DMS114 treated with DMSO at 0.1 percent for 48 hours (cell line): ENCODE measurements at regions not wholly inside any gene's neighbourhood (a gene's known extent, or its start where the extent isn't known, plus 50 kb on each side); places are given as distances from the start of the nearest gene placed in this dataset.

Experiments
- DNase-seq: peaks from one replicate; lab custom pipeline; 2025; ENCODE audit not compliant: unreplicated experiment; lab: John Stamatoyannopoulos, UW

DNA sequence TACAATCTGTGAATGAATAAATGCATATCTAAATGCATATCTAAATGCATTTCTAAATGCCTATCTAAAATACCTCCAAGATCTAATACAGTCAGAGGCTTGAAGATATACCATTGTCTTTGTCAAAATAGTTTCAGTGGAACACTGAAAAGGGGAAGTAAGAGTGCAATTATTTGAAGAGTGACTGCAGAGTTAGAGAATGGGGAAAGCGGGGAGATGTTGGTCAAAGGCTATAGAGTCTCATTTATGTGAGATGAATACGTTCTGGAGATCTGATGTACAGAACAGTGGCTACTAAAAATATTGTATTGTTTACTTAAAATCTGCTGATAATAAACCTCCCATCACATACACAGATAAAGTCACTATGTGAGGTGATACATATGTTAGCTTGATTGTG, 1126.2 kb upstream of the CDH9 start:
- no peak for DNase-seq

- no peak for DNase-seq
These were observed 1118.6 kb upstream of the CDH9 start for GRCh38 chr5:28156981-28157380.

GRCh38 chr5:28143519-28143918, 1105.1 kb upstream of the CDH9 start:
- no peak for DNase-seq

GRCh38 chr5:28132151-28132550, 1093.8 kb upstream of the CDH9 start:
- no peak for DNase-seq

DNA sequence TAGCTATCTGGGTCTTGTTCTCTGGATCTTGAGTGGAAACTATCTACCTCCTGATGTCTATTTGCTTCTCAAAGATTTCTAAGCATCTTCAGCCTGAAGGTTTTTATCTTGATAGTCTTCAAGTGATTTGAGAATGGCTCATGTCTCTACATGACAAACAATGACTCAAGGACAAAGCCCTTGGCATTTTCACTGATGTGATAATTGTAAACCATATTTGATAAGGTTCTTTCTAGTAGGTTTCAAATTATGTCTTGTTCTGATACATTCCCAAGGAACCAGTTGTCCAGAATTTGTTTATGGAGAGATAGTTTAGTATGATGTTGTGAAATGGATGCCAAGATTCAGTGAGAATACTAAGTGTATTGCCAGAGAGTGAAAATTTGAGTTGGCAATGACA, 1079.3 kb upstream of the CDH9 start:
- DNase-seq: no peak

GRCh38 chr5:28117273-28117672, 1078.9 kb upstream of the CDH9 start:
- DNase-seq: no peak

GRCh38 chr5:28110781-28111180, 1072.4 kb upstream of the CDH9 start:
- no peak for DNase-seq

DNA sequence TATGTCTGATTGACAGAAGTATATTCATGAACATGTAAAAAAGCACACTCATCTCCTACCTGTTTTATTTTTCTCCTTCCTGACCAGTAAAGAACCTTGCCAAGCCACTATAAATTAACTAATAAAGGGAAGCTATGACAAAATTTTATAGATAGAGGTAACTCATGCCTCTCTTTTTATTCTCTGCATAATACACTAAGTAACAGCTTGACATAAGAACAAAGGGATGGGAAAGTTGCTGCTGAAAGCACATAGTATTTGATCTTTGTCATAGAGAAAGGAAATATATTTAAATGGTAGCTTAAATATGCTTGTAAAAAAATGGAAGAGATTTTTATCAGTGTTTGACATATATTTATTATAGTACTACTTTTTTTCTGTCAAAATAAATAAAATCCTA, 1065.7 kb upstream of the CDH9 start:
- no peak for DNase-seq

DNA sequence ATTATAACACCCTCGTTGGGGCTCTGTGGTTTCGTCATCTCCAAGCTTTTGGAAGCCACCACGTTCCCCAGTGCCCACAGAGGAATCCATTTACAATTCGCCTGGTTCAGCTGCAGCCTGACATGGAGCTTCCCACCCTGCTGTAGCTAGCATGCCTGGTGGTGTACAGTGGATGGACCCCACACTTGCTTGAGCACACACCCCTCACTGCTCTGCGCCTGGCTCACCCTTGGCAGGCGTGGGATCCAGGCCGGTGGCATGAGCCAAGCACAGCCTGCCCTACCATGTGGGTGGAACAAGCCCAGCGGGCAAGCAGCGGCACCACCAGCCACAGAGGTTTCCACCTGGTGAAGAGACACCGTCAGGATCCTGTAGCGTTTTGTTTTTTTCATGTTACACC, 1045.7 kb upstream of the CDH9 start:
- no peak for DNase-seq

GRCh38 chr5:28082610-28083009, 1044.2 kb upstream of the CDH9 start:
- no peak for DNase-seq

DNA sequence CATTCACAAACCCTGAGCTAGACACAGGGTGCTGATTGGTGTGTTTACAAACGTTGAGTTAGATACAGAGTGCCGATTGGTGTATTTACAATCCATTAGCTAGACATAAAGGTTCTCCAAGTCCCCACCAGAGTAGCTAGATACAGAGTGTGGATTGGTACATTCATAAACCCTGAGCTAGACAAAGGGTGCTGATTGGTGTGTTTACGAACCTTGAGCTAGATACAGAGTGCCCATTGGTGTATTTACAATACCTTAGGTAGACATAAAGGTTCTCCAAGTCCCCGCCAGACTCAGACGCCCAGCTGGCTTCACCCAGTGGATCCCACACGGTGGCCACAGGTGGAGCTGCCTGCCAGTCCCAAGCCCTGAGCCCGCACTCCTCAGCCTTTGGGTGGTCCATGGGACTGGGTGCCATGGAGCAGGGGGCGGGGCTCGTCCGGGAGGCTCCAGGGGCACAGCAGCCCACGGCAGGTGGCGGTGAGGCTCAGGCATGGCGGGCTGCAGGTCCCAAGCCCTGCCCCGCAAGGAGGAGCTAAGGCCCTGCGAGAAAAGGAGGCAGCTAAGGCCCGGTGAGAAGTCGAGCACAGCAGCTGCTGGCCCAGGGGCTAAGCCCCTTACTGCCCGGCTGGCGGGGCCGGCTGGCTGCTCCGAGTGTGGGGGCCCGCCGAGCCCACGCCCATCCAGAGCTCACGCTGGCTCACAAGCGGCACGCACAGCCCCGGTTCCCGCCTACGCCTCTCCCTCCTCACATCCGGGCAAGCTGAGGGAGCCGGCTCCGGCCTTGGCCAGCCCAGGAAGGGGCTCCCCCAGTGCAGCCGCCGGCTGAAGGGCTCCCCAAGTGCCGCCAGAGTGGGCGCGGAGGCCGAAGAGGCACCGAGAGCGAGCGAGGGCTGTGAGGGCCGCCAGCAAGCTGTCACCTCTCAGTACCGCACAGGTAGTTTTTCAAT, 1039.2 kb upstream of the CDH9 start:
- no peak for DNase-seq

DNA sequence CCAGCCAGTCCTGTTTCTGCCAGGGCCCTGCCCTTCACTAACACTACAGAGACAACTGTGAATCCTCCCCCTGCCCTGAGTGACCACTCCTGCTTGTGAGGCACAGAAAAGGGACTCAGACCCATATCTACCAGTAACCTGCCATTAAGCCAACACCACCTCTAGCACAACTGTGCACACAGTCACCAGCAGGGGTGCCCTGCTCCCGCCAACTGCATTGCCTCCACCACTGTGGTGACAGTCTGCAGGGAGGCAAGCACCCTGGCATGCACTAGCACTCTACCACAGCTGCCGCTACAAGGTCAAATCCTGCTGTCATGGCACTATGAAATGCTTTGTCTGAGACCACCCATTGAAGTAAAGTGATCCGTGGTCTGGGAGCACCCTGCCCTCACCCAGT, 1028.5 kb upstream of the CDH9 start:
- DNase-seq: no peak

DNA sequence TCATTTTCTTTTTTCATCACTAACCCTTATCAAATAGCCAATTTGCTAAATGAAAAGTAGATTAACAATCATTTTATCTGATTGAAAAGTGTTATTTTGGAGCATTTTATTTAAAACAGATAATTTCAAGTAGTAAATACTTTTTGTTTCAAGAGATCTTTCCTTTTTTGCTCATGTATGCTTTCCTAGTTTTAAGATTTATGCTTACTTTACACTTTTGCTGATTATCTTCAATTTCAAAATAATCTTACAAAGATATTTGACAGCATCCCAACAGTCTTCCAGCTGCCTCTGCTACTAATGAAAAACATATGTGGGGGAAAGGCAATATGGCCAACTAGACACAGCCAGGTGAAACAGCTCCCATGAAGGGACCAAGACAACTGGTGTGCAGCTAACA, 1027.3 kb upstream of the CDH9 start:
- DNase-seq: no peak

DNA sequence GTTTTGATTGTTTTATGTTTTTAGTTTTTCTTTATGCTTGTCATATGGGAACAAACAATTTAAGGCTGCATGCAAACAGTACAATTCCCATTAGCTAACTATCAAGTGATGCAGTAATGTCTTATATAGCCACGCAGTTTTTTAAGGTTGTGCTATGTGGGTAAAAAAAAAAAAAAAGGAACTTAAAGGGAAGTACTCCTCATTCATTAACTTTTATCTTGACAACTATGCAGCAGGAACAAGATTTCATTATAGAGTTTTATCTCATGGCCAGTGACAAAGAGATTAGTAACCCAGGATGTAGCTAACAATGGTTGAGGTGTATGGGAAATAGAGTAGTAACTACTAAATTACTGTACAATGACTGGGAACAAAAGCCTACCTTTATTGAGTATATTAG, 1008.2 kb upstream of the CDH9 start:
- DNase-seq: no peak

DNA sequence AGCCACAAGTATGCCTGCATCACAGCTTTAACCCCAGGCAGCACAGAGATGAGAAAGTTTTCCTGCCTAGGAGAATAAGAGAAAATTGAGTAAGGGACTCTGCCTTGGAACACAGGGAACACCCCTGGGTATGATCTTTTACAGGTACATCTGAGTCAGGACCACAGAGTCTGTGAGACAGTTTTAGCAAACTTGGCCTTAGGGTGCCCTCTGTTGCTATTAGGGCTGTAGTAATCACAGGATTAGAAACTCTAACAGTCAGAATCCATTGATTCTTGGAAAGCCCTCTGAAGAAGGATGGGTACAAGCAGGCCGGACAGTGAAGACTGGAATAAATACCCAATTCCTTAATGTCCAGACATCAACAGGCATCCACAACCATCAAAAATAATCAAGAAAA, 989.5 kb upstream of the CDH9 start:
- DNase-seq: no peak

- DNase-seq: no peak
These were observed 978.8 kb upstream of the CDH9 start for GRCh38 chr5:28017178-28017577.

- no peak for DNase-seq
These were observed 976.4 kb upstream of the CDH9 start for GRCh38 chr5:28014779-28015178.

DNA sequence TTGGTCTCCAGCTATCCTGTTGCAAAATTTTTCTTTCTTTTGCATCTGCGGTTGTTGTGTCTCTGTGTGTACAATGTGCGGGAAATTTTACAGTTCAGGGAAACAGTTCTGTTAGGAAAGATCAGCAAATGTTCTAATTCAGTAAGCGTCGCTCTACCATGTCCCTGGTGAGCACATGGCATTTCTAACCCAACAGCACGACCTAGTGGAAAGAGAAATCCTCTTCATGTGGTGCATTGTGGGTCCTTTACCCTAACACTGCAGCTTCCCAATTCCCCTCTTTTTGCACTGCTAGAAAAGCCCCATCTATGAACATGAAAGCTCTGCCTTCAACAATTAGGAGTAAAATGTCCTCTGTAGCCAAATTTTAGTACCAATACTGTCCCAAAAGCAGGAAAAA, 974.2 kb upstream of the CDH9 start:
- DNase-seq: no peak

DNA sequence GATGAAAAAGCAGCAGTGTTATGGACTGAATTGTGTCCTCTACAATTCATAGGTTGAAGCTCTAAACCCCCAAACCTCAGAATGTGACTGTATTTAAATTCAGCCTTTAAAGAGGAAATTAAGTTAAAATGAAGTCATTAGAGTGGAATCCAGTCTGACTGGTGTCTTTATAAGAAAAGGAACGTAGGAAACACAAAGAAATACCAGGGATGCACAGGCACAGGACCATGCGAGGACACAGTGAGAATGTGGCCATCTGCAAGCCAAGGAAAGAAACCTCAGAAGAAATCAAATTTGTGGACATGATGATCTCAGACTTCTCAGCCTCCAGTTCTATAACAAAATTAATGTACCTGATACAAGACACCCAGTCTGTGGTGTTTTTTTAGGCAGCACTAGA, 971.2 kb upstream of the CDH9 start:
- no peak for DNase-seq

GRCh38 chr5:27996665-27997064, 958.3 kb upstream of the CDH9 start:
- DNase-seq: no peak

DNA sequence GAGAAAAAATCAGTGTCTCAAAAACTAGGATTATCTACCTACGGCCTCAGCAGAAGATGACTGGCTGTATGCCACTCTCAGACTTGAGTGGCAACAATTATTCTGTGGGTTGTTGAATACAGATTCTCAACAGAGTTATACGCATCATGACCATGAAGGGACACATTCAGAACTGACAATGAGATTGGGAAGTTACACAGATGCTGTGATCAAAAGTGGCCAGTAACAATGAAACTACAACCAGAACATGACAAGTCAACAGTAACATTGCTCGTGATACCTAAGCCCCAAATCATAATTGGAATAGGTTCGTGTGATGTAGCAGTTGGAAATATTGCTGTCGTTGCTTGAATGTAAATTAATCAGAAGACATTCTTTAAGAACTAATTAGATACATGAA, 957.5 kb upstream of the CDH9 start:
- DNase-seq: no peak

- DNase-seq: no peak
These were observed 939.9 kb upstream of the CDH9 start for GRCh38 chr5:27978322-27978721.

DNA sequence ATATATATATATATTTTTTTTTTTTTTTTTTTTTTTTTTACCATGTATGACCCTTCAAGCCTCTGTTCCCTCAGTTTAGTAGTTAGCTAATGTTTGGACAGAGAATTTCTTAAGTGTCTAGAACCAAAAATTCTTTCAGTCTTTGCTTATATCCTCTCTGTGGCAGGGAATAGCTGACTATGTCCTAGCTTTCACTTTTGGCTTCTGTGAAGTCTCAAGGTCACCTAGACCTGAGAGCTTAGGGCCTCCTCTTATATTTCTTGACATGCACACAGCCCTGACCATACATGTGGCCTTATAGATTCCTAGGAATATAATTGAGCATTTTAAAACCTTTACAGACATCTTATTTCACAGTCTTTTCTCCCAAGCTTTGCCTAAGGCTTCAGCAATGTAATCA, 930.8 kb upstream of the CDH9 start:
- DNase-seq: no peak
